ENCODE measurements at regions not wholly inside any gene's neighbourhood (a gene's known extent, or its start where the extent isn't known, plus 50 kb on each side); places are given as distances from the start of the nearest gene placed in this dataset.

DNA sequence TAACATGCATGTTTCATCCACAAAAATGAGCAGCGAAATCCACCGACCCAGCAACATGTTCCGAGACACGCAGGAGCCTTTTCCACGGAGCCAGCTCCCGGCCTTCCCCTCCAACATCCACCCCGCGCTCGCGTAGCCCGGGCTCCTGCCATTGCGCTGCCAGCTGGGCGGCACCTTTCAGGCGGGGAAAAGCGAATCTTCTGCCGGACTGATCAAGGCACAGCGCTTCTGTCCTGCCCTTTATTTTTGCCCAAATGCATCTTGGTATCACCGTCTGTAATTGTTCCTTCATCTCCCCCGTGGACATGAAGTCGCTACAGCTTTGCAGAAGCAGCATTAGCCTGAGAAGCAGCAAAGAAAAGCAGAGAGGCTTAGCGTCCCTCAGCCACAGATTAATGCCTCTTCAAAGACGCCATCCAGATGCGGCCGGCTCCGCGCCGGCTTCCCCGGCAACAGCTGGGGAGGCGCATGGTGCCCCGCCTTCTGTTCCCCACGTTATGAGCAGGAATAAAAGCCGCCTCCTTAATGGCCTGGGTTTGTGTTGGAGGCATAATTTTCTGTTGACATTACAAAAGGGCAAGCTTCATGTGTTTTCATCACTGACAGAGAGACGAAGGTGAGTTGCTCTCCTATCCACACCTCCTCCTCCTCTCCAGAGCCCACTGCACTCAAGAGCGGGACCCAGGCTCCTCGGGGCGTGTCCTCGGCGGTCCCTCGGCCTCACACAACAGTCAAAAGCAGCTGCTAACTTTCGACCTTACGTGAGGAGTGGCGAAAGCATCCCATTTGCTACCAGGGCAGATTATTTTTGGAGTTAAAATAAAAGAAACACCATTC lies 122.1 kb upstream of the SALL3 start:
- H3K27ac ChIP-seq: no peak overlapping the region
- 74 to 80% methylated on average over 42 of the region's 42 CpGs for WGBS, 2 donors
- no peaks in the 10 kb centered on the region for H3K27me3 ChIP-seq
- intact Hi-C loops (cut with DNase I): no loop called here
- H3K4me1 ChIP-seq: no peaks in the 10 kb centered on the region
- H3K4me3 ChIP-seq: no peak overlapping the region
- TF ChIP-seq POLR2AphosphoS5 (IDR thresholded peaks at IDR 0.05) (no peak), EP300 (IDR thresholded peaks at IDR 0.05) (no peak), POLR2A (IDR thresholded peaks at IDR 0.05) (no peak)
- TF ChIP-seq, protein P1, sequence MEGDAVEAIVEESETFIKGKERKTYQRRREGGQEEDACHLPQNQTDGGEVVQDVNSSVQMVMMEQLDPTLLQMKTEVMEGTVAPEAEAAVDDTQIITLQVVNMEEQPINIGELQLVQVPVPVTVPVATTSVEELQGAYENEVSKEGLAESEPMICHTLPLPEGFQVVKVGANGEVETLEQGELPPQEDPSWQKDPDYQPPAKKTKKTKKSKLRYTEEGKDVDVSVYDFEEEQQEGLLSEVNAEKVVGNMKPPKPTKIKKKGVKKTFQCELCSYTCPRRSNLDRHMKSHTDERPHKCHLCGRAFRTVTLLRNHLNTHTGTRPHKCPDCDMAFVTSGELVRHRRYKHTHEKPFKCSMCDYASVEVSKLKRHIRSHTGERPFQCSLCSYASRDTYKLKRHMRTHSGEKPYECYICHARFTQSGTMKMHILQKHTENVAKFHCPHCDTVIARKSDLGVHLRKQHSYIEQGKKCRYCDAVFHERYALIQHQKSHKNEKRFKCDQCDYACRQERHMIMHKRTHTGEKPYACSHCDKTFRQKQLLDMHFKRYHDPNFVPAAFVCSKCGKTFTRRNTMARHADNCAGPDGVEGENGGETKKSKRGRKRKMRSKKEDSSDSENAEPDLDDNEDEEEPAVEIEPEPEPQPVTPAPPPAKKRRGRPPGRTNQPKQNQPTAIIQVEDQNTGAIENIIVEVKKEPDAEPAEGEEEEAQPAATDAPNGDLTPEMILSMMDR (IDR thresholded peaks at IDR 0.05): no peak
- no peak for DNase-seq
- H3K9me3 ChIP-seq: no peaks in the 10 kb centered on the region
- no peaks in the 10 kb centered on the region for H3K36me3 ChIP-seq

DNA sequence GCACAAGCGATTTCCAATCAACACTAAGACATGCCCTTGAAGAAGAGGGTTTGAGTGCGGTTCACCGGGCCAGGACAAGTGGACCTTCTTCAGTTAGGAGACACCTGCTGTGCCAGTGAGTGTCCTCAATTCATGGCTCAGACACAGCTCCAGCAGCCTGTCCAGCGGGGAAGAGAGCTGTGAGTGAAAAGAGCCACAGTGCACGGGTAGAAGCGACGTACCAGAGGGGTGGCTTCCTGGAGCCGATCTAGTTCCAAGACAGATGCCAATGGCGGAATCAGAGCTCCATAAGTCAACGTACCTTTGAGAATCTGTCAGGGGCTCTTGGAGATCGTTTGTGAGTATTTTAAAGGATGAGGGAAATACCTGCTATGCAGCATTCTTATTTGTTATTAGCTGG lies 119.9 kb upstream of the SALL3 start:
- H3K4me3 ChIP-seq: no peak overlapping the region
- no peaks in the 10 kb centered on the region for H3K4me1 ChIP-seq
- H3K27ac ChIP-seq: no peak overlapping the region
- no peaks in the 10 kb centered on the region for H3K27me3 ChIP-seq
- TF ChIP-seq POLR2AphosphoS5 (IDR thresholded peaks at IDR 0.05) (no peak), EP300 (IDR thresholded peaks at IDR 0.05) (no peak), POLR2A (IDR thresholded peaks at IDR 0.05) (no peak)
- TF ChIP-seq, protein P1 (IDR thresholded peaks at IDR 0.05): no peak
- H3K36me3 ChIP-seq: no peaks in the 10 kb centered on the region
- no peak for DNase-seq
- no peaks in the 10 kb centered on the region for H3K9me3 ChIP-seq
- intact Hi-C loops (cut with DNase I): no loop called here
- 87 to 90% methylated on average over 11 of the region's 11 CpGs for WGBS, 2 donors

DNA sequence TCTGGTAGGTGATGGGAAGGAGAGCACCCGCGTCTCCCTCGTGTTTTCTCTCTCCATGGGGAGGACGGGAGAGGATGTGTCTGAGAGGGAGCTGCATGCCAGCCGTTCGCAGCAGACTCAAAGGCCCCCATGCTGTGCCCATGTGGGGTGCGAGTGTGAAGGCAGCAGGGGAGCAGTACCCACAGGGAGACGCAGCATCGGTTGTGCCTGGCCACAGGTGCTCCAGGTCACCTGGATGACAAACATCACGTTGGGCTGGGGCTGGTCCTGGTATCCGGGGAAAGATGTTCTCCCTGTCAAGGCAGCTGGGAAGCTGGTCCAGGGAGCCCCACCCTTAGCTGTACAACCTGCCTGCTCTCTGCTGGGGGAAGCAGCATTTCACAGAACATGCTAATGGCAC lies 119.5 kb upstream of the SALL3 start:
- H3K9me3 ChIP-seq: no peaks in the 10 kb centered on the region
- no peak overlapping the region for H3K4me3 ChIP-seq
- no peaks in the 10 kb centered on the region for H3K4me1 ChIP-seq
- no peak overlapping the region for H3K27ac ChIP-seq
- no peak for DNase-seq
- H3K36me3 ChIP-seq: no peaks in the 10 kb centered on the region
- 78 to 81% methylated on average over 11 of the region's 11 CpGs for WGBS, 2 donors
- no peak for TF ChIP-seq POLR2AphosphoS5 (IDR thresholded peaks at IDR 0.05)
- TF ChIP-seq, protein P1 (IDR thresholded peaks at IDR 0.05): no peak
- no peak for TF ChIP-seq POLR2A (IDR thresholded peaks at IDR 0.05)
- no peak for TF ChIP-seq EP300 (IDR thresholded peaks at IDR 0.05)
- no peaks in the 10 kb centered on the region for H3K27me3 ChIP-seq
- intact Hi-C loops (cut with DNase I): no loop called here

DNA sequence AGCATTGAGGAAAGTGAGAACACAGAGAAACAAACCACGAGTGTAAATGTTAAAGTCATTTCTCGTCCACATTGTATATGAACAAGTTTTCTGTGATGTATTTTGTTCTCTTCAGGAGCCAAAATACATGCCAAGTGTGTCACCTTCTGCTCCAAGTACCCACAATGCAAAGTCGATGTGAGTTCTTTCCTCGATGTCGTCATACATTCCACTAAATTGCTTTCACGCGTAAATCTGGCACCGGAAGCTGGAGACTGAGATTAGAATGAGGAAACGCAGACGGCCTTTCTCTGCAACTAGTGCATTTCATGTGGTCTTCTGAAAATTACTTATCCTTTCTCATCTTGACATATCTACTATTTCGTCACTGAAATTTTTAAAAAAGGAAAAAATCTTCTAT lies 118.5 kb upstream of the SALL3 start:
- Histone ChIP-seq H3K27ac (no peak overlapping the region), H3K9me3 (no peaks in the 10 kb centered on the region), H3K4me1 (no peaks in the 10 kb centered on the region), H3K4me3 (no peak overlapping the region), H3K36me3 (no peaks in the 10 kb centered on the region), H3K27me3 (peaks cover 0 to 3% (median 0%) of the 10 kb centered on the region in 3 donors)
- 67 to 77% methylated on average over 11 of the region's 11 CpGs for WGBS, 2 donors
- DNase-seq: no peak
- no peak for TF ChIP-seq EP300 (IDR thresholded peaks at IDR 0.05)
- TF ChIP-seq POLR2A (IDR thresholded peaks at IDR 0.05): no peak
- TF ChIP-seq POLR2AphosphoS5 (IDR thresholded peaks at IDR 0.05): peak in 1 of 4 donors; percentile 17
- TF ChIP-seq, protein P1 (IDR thresholded peaks at IDR 0.05): no peak
- intact Hi-C loops (cut with DNase I): no loop called here

Data from sigmoid colon (tissue), 6 donors.